Astrocyte (in vitro differentiated cells and primary cell): ENCODE measurements at regions not wholly inside any gene's neighbourhood (a gene's known extent, or its start where the extent isn't known, plus 50 kb on each side); places are given as distances from the start of the nearest gene placed in this dataset.

Source experiments
- DNase-seq: peaks from one replicate; pipeline ENCODE4 v3.0.0-alpha.2; 2010; ENCODE audit warnings: low read depth
- FAIRE-seq: peaks from 2 replicates; lab custom pipeline; 2011; peaks lifted over from hg19 to GRCh38; lab: Jason Lieb, UNC
- H2AFZ ChIP-seq: 2 replicates; pipeline ENCODE4 v1.6.0; 2012; ENCODE audit warnings: low read depth, low read length, inconsistent platforms
- H3K27ac ChIP-seq: 2 replicates; pipeline ENCODE4 v1.5.1; 2011; ENCODE audit warnings: low read depth, low read length, inconsistent platforms
- H3K27me3 ChIP-seq: 2 replicates; pipeline ENCODE4 v1.6.0; 2011; ENCODE audit warnings: low read length, inconsistent platforms; ENCODE audit not compliant: insufficient read depth
- H3K36me3 ChIP-seq: 2 replicates; pipeline ENCODE4 v1.5.1; 2011; ENCODE audit warnings: low read length, inconsistent platforms; ENCODE audit not compliant: insufficient read depth
- H3K4me1 ChIP-seq: 2 replicates; pipeline ENCODE4 v1.5.1; 2011; ENCODE audit warnings: low read length, inconsistent platforms; ENCODE audit not compliant: insufficient read depth
- H3K4me2 ChIP-seq: 2 replicates; pipeline ENCODE4 v1.6.0; 2012; ENCODE audit warnings: low read length, inconsistent platforms
- H3K4me3 ChIP-seq: 2 replicates; pipeline ENCODE4 v1.5.1; 2011; ENCODE audit warnings: low read depth, mild to moderate bottlenecking, low read length, inconsistent platforms; ENCODE audit not compliant: insufficient read depth
- H3K79me2 ChIP-seq: 2 replicates; pipeline ENCODE4 v1.6.0; 2012; ENCODE audit warnings: mild to moderate bottlenecking, low read length, inconsistent platforms; ENCODE audit not compliant: insufficient read depth
- H3K9ac ChIP-seq: 2 replicates; pipeline ENCODE4 v1.6.0; 2012; ENCODE audit warnings: mild to moderate bottlenecking, low read length, inconsistent platforms
- H3K9me3 ChIP-seq: 2 replicates; pipeline ENCODE4 v1.5.1; 2012; ENCODE audit warnings: low read depth, mild to moderate bottlenecking, low read length, inconsistent platforms; ENCODE audit not compliant: insufficient read depth
- H4K20me1 ChIP-seq: 2 replicates; pipeline ENCODE4 v1.6.0; 2012; ENCODE audit warnings: low read length, inconsistent platforms; ENCODE audit not compliant: insufficient read depth
- H3K27ac Mint-ChIP-seq: one replicate; pipeline ENCODE4 v1.8.0; 2021; ENCODE audit warnings: mild to moderate bottlenecking, mixed read lengths; ENCODE audit not compliant: unreplicated experiment
- H3K27me3 Mint-ChIP-seq: one replicate; pipeline ENCODE4 v1.8.0; 2021; ENCODE audit warnings: low read depth, mixed read lengths; ENCODE audit not compliant: unreplicated experiment
- H3K36me3 Mint-ChIP-seq: one replicate; pipeline ENCODE4 v1.8.0; 2021; ENCODE audit warnings: low read depth, mixed read lengths; ENCODE audit not compliant: unreplicated experiment
- H3K4me1 Mint-ChIP-seq: one replicate; pipeline ENCODE4 v1.8.0; 2021; ENCODE audit warnings: low read depth, mixed read lengths; ENCODE audit not compliant: unreplicated experiment
- H3K4me3 Mint-ChIP-seq: one replicate; pipeline ENCODE4 v1.8.0; 2021; ENCODE audit warnings: mild to moderate bottlenecking, moderate library complexity, mixed read lengths; ENCODE audit not compliant: unreplicated experiment
- H3K9me3 Mint-ChIP-seq: one replicate; pipeline ENCODE4 v1.8.0; 2021; ENCODE audit warnings: mild to moderate bottlenecking, mixed read lengths; ENCODE audit not compliant: unreplicated experiment
- EZH2 ChIP-seq: IDR thresholded peaks from 2 replicates; pipeline ENCODE4 v1.6.1; 2012; ENCODE audit warnings: mild to moderate bottlenecking, low read length, inconsistent platforms; ENCODE audit not compliant: insufficient read depth
- TF ChIP-seq, protein P1 (sequence below): IDR thresholded peaks from 2 replicates; pipeline ENCODE4 v1.5.1; 2011; ENCODE audit warnings: low read depth, mild to moderate bottlenecking, inconsistent platforms, low read length, moderate library complexity; ENCODE audit not compliant: insufficient read depth

DNA sequence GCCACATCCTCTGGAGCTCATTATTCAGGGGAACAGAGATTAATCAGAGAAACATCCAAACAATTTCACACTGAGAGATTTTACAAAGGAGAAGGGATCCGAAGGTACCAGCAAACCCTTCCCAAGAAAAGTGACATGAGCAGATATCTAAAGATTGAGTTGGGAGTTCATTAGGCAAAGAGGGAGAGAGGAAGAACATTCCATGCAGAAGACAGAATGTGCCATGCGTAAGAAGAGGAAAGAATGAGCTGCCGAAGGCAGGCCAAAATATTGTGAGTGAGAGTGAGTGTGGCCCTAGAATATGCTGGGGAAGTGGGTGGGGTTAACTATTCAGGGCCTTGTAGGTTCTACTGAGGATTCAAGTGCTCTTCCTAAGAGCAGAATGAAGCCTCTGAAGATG, 50.0 kb upstream of the LYVE1 start:
- Histone ChIP-seq H3K9ac (no peak overlapping the region), H4K20me1 (no peaks in the 10 kb centered on the region), H3K27ac (no peak overlapping the region), H3K79me2 (no peaks in the 10 kb centered on the region), H3K4me3 (no peak overlapping the region), H3K36me3 (no peaks in the 10 kb centered on the region), H2AFZ (no peak overlapping the region), H3K4me1 (no peaks in the 10 kb centered on the region), H3K4me2 (no peak overlapping the region), H3K9me3 (no peaks in the 10 kb centered on the region), H3K27me3 (no peaks in the 10 kb centered on the region)
- DNase-seq (no peak), FAIRE-seq (no peak)
- Mint-ChIP-seq H3K27me3 (peaks cover 7% of the 10 kb centered on the region), H3K36me3 (peaks cover 2% of the 10 kb centered on the region), H3K4me1 (peaks cover 8% of the 10 kb centered on the region), H3K4me3 (no peak overlapping the region), H3K9me3 (peaks cover 2% of the 10 kb centered on the region), H3K27ac (no peak overlapping the region)
- TF ChIP-seq, protein P1, sequence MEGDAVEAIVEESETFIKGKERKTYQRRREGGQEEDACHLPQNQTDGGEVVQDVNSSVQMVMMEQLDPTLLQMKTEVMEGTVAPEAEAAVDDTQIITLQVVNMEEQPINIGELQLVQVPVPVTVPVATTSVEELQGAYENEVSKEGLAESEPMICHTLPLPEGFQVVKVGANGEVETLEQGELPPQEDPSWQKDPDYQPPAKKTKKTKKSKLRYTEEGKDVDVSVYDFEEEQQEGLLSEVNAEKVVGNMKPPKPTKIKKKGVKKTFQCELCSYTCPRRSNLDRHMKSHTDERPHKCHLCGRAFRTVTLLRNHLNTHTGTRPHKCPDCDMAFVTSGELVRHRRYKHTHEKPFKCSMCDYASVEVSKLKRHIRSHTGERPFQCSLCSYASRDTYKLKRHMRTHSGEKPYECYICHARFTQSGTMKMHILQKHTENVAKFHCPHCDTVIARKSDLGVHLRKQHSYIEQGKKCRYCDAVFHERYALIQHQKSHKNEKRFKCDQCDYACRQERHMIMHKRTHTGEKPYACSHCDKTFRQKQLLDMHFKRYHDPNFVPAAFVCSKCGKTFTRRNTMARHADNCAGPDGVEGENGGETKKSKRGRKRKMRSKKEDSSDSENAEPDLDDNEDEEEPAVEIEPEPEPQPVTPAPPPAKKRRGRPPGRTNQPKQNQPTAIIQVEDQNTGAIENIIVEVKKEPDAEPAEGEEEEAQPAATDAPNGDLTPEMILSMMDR, result no peak
- TF ChIP-seq EZH2, result no peak
